Skeletal muscle tissue (tissue), 4 donors: ENCODE measurements at regions not wholly inside any gene's neighbourhood (a gene's known extent, or its start where the extent isn't known, plus 50 kb on each side); places are given as distances from the start of the nearest gene placed in this dataset. TPM values are rescaled to one million over a fixed set of nuclear protein-coding genes. Genes with fewer than 3 reads are reported as not detected.

Experiments used
- H3K27ac ChIP-seq: one replicate; pipeline ENCODE4 v1.7.0; 2013; ENCODE audit warnings: mild to moderate bottlenecking, low read depth, low read length, inconsistent platforms
- H3K27me3 ChIP-seq, 3 donors: one replicate each; pipeline ENCODE4 v1.7.0; 2013; ENCODE audit warnings: low read length in 3 of 3; ENCODE audit not compliant: control insufficient read depth in 3 of 3, insufficient read depth in 3 of 3
- H3K36me3 ChIP-seq, 3 donors: one replicate each; pipeline ENCODE4 v1.7.0; 2013; ENCODE audit warnings: low read length in 3 of 3; ENCODE audit not compliant: control insufficient read depth in 3 of 3, insufficient read depth in 3 of 3
- H3K4me1 ChIP-seq, 3 donors: one replicate each; pipeline ENCODE4 v1.7.0; 2013; ENCODE audit warnings: low read length in 3 of 3, mild to moderate bottlenecking in 3 of 3; ENCODE audit not compliant: control insufficient read depth in 3 of 3, insufficient read depth in 3 of 3
- H3K4me3 ChIP-seq, 3 donors: one replicate each; pipeline ENCODE4 v1.7.0; 2013; ENCODE audit warnings: low read length in 3 of 3
- H3K9ac ChIP-seq, 3 donors: one replicate each; pipeline ENCODE4 v1.7.0; 2013; ENCODE audit warnings: low read length in 3 of 3, mild to moderate bottlenecking in 3 of 3, moderate library complexity in 2 of 3, low read depth in 1 of 3
- H3K9me3 ChIP-seq, 3 donors: one replicate each; pipeline ENCODE4 v1.7.0; 2013; ENCODE audit warnings: low read length in 3 of 3; ENCODE audit not compliant: control insufficient read depth in 3 of 3
- small RNA-seq: library from RNA; depleted of rRNA; stranded (forward); fragments of <200 nt; gene quantifications from one replicate; pipeline ENCODE3, GENCODE V24; 2014
- donor health status: Osteomylitis.

DNA sequence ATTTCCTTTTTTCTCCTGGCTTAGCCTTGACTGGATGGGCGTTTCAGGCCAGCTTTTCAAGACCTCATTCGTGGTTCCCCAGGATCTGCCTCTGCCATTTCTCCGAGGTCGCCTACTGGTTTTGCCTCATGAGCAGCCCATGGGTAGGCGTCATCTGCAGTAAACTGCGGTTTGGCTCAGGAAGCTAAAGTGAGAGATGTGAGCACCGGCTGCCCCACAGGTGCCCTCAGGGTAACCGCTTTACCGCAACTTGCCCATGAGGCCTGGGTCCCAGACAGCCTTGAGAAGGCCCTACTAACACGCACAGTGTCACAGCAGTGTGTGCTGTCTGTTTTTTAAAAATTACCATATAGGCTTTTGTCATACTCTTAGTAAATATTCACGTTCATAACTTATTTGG is 53.4 kb upstream of the TBXT start:
- H3K9ac ChIP-seq: no peak overlapping the region
- peaks cover under 1 to 10% (median 7%) of the 10 kb centered on the region in 3 donors for H3K27me3 ChIP-seq
- H3K4me1 ChIP-seq: no peaks in the 10 kb centered on the region
- no peaks in the 10 kb centered on the region for H3K36me3 ChIP-seq
- no peak overlapping the region for H3K4me3 ChIP-seq
- H3K9me3 ChIP-seq: peaks cover 0 to 2% (median 0%) of the 10 kb centered on the region in 3 donors
- no peak overlapping the region for H3K27ac ChIP-seq

Small RNA genes in the stretch of these regions (small RNA-seq; reads per million reads assigned to genes)
- gene AL121956.5: not detected
- not detected for gene GNG5P1
